HCT116 (cell line): ENCODE measurements at regions not wholly inside any gene's neighbourhood (a gene's known extent, or its start where the extent isn't known, plus 50 kb on each side); places are given as distances from the start of the nearest gene placed in this dataset.

Source experiments
- EGR1 ChIP-seq: IDR thresholded peaks from 2 replicates; pipeline ENCODE4 v1.6.1; 2012; ENCODE audit warnings: low read depth
- EZH2 ChIP-seq: fragments of 200-600 bp; sonication (generic); IDR thresholded peaks from 2 replicates; pipeline ENCODE4 v1.6.1; 2017; ENCODE audit warnings: antibody characterized with exemption, mixed run types
- EZH2phosphoT487 ChIP-seq: fragments of 200-600 bp; IDR thresholded peaks from 2 replicates; pipeline ENCODE4 v1.6.1; 2018; ENCODE audit warnings: antibody characterized with exemption, borderline replicate concordance
- FOSL1 ChIP-seq: IDR thresholded peaks from 2 replicates; pipeline ENCODE4 v1.6.1; 2012; ENCODE audit warnings: low read depth
- POLR2A ChIP-seq: IDR thresholded peaks from 2 replicates; pipeline ENCODE4 v1.7.0; 2011; ENCODE audit warnings: borderline replicate concordance; ENCODE audit not compliant: insufficient read depth, insufficient read length; ENCODE audit errors: extremely low read depth
- POLR2AphosphoS5 ChIP-seq: IDR thresholded peaks from 2 replicates; pipeline ENCODE4 v1.6.1; 2011; ENCODE audit warnings: mild to moderate bottlenecking, low read depth, low read length, moderate library complexity
- SP1 ChIP-seq: IDR thresholded peaks from 2 replicates; pipeline ENCODE4 v1.6.1; 2012; ENCODE audit warnings: low read depth
- YY1 ChIP-seq: IDR thresholded peaks from 2 replicates; pipeline ENCODE4 v1.6.1; 2011; ENCODE audit warnings: low read length, low read depth, moderate library complexity, mild to moderate bottlenecking; ENCODE audit not compliant: insufficient replicate concordance; ENCODE audit errors: extremely low read depth
- ZNF274 ChIP-seq: fragments of 200-500 bp; sonication (Bioruptor generic); IDR thresholded peaks from 2 replicates; pipeline ENCODE4 v1.6.1; 2014; ENCODE audit warnings: mild to moderate bottlenecking, low read depth, low read length, inconsistent platforms
- TF ChIP-seq, protein P1 (sequence below), 3 experiments: fragments of 200-600 bp in 1 of 3; sonication (generic) in 1 of 3; IDR thresholded peaks in 2 of 3; conservative IDR thresholded peaks in 1 of 3; 2 replicates each; pipeline ENCODE4 v1.5.1; 2012 to 2017; ENCODE audit warnings: low read depth in 2 of 3, low read length in 2 of 3, antibody characterized with exemption in 1 of 3, borderline replicate concordance in 1 of 3, control low read depth in 1 of 3, mild to moderate bottlenecking in 1 of 3, mixed read lengths in 1 of 3, mixed run types in 1 of 3, moderate library complexity in 1 of 3; ENCODE audit not compliant: insufficient read depth in 1 of 3
- TF ChIP-seq, protein P2 (sequence below): IDR thresholded peaks from 2 replicates; pipeline ENCODE4 v1.6.1; 2012
- TF ChIP-seq, protein P3 (sequence below): IDR thresholded peaks from 2 replicates; pipeline ENCODE4 v1.6.1; 2012; ENCODE audit warnings: low read depth

DNA sequence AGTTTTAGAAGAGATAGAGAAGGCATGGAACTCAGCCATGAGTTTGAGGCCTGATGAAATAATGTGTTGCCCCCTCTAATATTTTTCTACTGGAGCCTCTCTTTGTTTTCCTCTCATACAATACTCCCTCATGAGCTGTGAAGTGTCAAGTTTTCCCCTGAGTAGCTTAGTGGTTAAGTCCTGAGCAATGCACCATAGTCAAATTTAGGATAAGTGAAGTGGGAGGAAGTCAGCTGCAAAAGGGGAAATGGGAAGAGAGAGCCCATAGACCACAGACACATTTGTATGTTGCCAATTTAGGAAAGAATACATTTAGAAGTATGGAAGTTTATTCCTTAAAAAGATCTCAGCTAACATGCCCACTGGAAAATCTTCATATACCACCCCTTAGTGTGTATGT is 171.5 kb upstream of the NREP start:
- TF ChIP-seq, protein P1, sequence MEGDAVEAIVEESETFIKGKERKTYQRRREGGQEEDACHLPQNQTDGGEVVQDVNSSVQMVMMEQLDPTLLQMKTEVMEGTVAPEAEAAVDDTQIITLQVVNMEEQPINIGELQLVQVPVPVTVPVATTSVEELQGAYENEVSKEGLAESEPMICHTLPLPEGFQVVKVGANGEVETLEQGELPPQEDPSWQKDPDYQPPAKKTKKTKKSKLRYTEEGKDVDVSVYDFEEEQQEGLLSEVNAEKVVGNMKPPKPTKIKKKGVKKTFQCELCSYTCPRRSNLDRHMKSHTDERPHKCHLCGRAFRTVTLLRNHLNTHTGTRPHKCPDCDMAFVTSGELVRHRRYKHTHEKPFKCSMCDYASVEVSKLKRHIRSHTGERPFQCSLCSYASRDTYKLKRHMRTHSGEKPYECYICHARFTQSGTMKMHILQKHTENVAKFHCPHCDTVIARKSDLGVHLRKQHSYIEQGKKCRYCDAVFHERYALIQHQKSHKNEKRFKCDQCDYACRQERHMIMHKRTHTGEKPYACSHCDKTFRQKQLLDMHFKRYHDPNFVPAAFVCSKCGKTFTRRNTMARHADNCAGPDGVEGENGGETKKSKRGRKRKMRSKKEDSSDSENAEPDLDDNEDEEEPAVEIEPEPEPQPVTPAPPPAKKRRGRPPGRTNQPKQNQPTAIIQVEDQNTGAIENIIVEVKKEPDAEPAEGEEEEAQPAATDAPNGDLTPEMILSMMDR (IDR thresholded peaks at IDR 0.05 in 2 of 3, conservative IDR thresholded peaks at IDR 0.05 in 1 of 3; ENCODE audit: borderline replicate concordance in 1 of 3, insufficient read depth in 1 of 3, low read depth in 2 of 3, low read length in 2 of 3), result no peak
- TF ChIP-seq POLR2A (no peak), POLR2AphosphoS5 (no peak), YY1 (no peak), SP1 (no peak), FOSL1 (no peak), EZH2 (no peak), ZNF274 (no peak), EGR1 (no peak), EZH2phosphoT487 (no peak)
- TF ChIP-seq, protein P2, sequence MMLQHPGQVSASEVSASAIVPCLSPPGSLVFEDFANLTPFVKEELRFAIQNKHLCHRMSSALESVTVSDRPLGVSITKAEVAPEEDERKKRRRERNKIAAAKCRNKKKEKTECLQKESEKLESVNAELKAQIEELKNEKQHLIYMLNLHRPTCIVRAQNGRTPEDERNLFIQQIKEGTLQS, result no peak
- TF ChIP-seq, protein P3, sequence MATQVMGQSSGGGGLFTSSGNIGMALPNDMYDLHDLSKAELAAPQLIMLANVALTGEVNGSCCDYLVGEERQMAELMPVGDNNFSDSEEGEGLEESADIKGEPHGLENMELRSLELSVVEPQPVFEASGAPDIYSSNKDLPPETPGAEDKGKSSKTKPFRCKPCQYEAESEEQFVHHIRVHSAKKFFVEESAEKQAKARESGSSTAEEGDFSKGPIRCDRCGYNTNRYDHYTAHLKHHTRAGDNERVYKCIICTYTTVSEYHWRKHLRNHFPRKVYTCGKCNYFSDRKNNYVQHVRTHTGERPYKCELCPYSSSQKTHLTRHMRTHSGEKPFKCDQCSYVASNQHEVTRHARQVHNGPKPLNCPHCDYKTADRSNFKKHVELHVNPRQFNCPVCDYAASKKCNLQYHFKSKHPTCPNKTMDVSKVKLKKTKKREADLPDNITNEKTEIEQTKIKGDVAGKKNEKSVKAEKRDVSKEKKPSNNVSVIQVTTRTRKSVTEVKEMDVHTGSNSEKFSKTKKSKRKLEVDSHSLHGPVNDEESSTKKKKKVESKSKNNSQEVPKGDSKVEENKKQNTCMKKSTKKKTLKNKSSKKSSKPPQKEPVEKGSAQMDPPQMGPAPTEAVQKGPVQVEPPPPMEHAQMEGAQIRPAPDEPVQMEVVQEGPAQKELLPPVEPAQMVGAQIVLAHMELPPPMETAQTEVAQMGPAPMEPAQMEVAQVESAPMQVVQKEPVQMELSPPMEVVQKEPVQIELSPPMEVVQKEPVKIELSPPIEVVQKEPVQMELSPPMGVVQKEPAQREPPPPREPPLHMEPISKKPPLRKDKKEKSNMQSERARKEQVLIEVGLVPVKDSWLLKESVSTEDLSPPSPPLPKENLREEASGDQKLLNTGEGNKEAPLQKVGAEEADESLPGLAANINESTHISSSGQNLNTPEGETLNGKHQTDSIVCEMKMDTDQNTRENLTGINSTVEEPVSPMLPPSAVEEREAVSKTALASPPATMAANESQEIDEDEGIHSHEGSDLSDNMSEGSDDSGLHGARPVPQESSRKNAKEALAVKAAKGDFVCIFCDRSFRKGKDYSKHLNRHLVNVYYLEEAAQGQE, result no peak
